Esophagus muscularis mucosa (tissue), 4 donors: ENCODE measurements at regions not wholly inside any gene's neighbourhood (a gene's known extent, or its start where the extent isn't known, plus 50 kb on each side); places are given as distances from the start of the nearest gene placed in this dataset.
A peak's percentile ranks its signal among the peaks of the same experiment; 100 is the strongest.
"Not testable (repeated sequence)": the region's sequence is repeated elsewhere in the genome, so short reads cannot be mapped to it uniquely, and the experiment has no call there.

ENCODE experiments used
- DNase-seq: peaks from one replicate; pipeline ENCODE4 v3.0.0-alpha.2; 2017; ENCODE audit errors: extremely low spot score
- H3K27ac ChIP-seq, 4 donors: fragments of 200-600 bp; sonication (generic); replicated peaks in 1 of 4; 1 replicate in 3 of 4; 2 replicates in 1 of 4; pipeline ENCODE4 v1.5.1; 2016 to 2019; ENCODE audit warnings: mild to moderate bottlenecking in 1 of 4
- H3K27me3 ChIP-seq, 4 donors: fragments of 200-600 bp; sonication (generic); one replicate each; pipeline versions ENCODE4 v1.5.1 to v1.6.0; 2016 to 2019
- H3K36me3 ChIP-seq, 4 donors: fragments of 200-600 bp; sonication (generic); one replicate each; pipeline ENCODE4 v1.5.1; 2016 to 2019
- H3K4me1 ChIP-seq, 4 donors: fragments of 200-600 bp; sonication (generic); one replicate each; pipeline ENCODE4 v1.5.1; 2016 to 2019
- H3K4me3 ChIP-seq, 4 donors: fragments of 200-600 bp; sonication (generic); 1 replicate in 2 of 4; 2 replicates in 2 of 4; pipeline ENCODE4 v1.5.1; 2016 to 2019; ENCODE audit warnings: mild to moderate bottlenecking in 4 of 4, moderate library complexity in 1 of 4
- H3K9me3 ChIP-seq, 4 donors: fragments of 200-600 bp; sonication (generic); 1 replicate in 3 of 4; 2 replicates in 1 of 4; pipeline ENCODE4 v1.5.1; 2016 to 2019
- EP300 ChIP-seq: sonication (generic); formaldehyde crosslinking; IDR thresholded peaks from one replicate; pipeline ENCODE4 v1.6.1; 2017; ENCODE audit warnings: antibody characterized with exemption
- POLR2A ChIP-seq: fragments of 450-650 bp; IDR thresholded peaks from one replicate; pipeline ENCODE4 v1.6.1; 2017; ENCODE audit warnings: antibody characterized with exemption, moderate library complexity, mild to moderate bottlenecking, low read depth
- POLR2AphosphoS5 ChIP-seq, 2 donors: sonication (generic); formaldehyde crosslinking; IDR thresholded peaks; one replicate each; pipeline ENCODE4 v1.6.1; 2017; ENCODE audit warnings: antibody characterized with exemption in 2 of 2
- WGBS: methylation state at CpG from one replicate; pipeline ENCODE4 v1.1.5; 2018; 5-methylcytosine and 5-hydroxymethylcytosine counted together
- intact Hi-C: fragments of 100-400 bp; cut with DNase I; formaldehyde crosslinking; loops from one replicate; pipeline ENCODE4 v1.15.1; 2023
- TF ChIP-seq, protein P1 (sequence below), 3 experiments: fragments of 200-600 bp in 2 of 3; fragments of 450-650 bp in 1 of 3; sonication (generic) in 2 of 3; IDR thresholded peaks; one replicate each; pipeline ENCODE4 v1.5.1; 2017 to 2019; ENCODE audit warnings: antibody characterized with exemption in 3 of 3, mild to moderate bottlenecking in 2 of 3, moderate library complexity in 1 of 3

DNA sequence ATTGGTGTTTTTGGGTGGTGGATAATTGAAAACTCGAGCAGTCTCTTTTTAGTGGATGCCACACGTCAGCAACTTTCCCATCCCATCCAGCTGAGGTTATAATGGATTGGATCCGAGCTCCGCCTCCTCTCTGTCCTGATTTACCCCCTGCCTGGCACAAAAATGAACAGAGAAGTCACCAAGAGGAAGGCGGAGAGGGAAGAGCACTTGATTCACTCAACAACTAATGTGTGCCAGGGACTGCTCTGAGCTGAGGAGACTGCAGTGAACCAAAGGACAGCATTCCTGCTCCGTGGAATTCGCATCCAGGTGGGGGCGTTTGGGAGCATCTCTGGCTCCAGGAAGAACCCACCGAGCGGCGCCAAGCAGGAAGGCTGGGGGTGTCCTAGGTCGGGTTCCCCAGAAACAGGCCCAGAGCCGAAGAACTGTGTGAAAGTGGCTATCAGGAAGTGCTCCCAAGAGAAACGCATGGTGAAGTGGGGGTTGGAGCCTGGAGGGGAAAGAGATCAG lies 95.8 kb upstream of the NAA20 start:
- TF ChIP-seq POLR2AphosphoS5 (IDR thresholded peaks at IDR 0.05): no peak
- TF ChIP-seq, protein P1, sequence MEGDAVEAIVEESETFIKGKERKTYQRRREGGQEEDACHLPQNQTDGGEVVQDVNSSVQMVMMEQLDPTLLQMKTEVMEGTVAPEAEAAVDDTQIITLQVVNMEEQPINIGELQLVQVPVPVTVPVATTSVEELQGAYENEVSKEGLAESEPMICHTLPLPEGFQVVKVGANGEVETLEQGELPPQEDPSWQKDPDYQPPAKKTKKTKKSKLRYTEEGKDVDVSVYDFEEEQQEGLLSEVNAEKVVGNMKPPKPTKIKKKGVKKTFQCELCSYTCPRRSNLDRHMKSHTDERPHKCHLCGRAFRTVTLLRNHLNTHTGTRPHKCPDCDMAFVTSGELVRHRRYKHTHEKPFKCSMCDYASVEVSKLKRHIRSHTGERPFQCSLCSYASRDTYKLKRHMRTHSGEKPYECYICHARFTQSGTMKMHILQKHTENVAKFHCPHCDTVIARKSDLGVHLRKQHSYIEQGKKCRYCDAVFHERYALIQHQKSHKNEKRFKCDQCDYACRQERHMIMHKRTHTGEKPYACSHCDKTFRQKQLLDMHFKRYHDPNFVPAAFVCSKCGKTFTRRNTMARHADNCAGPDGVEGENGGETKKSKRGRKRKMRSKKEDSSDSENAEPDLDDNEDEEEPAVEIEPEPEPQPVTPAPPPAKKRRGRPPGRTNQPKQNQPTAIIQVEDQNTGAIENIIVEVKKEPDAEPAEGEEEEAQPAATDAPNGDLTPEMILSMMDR (IDR thresholded peaks at IDR 0.05): no peak
- no peak for TF ChIP-seq POLR2A
- TF ChIP-seq EP300: no peak
- Histone ChIP-seq H3K36me3 (no peaks in the 10 kb centered on the region), H3K27ac (peak overlapping the region; percentile 6 to 26 (median 21)), H3K27me3 (no peaks in the 10 kb centered on the region), H3K4me3 (no peak overlapping the region), H3K4me1 (peaks cover 4 to 57% (median 39%) of the 10 kb centered on the region in 4 donors), H3K9me3 (no peaks in the 10 kb centered on the region)
- 75% methylated on average over 14 of the region's 14 CpGs for WGBS
- intact Hi-C loops: no loop called here
- no peak for DNase-seq

DNA sequence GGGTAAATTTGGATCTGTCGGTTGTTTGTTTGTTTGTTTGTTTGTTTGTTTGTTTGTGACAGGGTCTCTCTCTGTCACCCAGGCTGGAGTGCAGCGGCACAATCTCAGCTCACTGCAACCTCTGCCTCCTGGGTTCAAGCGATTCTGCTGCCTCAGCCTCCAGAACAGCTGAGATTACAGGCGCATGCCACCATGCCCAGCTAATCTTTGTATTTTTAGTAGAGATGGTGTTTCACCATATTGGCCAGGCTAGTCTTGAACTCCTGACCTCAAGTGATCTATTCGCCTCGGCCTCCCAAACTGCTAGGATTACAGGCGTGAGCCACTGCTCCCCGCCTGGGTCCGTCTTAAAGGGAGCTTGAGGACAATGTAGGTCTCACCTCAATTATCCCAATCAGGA lies 95.3 kb upstream of the NAA20 start:
- H3K27me3 ChIP-seq, H3K9me3 ChIP-seq, intact Hi-C loops, H3K36me3 ChIP-seq, H3K4me3 ChIP-seq, DNase-seq: not testable (repeated sequence)
- H3K4me1 ChIP-seq: peaks cover 4 to 55% (median 38%) of the 10 kb centered on the region in 4 donors
- 70% methylated on average over 9 of the region's 9 CpGs for WGBS
- peak overlapping the region; percentile 6 to 26 (median 21) for H3K27ac ChIP-seq

DNA sequence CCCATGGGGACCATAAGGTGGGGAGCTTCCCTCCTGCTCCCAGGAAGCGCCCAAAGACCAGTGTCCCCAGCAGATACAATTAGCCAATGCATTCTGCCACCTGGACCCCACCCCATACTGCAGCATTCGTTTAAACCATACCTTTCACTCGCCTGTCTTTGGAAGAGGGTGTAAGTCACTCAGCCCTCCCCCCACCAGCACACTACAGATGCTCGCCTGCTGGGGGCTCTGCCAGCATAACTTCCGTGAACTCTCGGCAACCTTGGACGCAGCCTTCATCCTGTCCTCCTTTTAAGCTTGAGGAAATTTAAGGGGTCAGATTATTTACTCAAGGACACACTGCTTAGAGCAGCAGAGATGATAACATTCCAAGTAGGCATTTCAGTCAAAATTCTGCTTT lies 94.4 kb upstream of the NAA20 start:
- H3K4me1 ChIP-seq: peaks cover 4 to 47% (median 32%) of the 10 kb centered on the region in 4 donors
- no peak overlapping the region for H3K4me3 ChIP-seq
- intact Hi-C loops: no loop called here
- WGBS: 83% methylated on average over 5 of the region's 7 CpGs
- DNase-seq: no peak
- H3K27ac ChIP-seq: no peak overlapping the region
- H3K27me3 ChIP-seq: no peaks in the 10 kb centered on the region
- TF ChIP-seq, protein P1 (IDR thresholded peaks at IDR 0.05): no peak
- TF ChIP-seq POLR2A (no peak), EP300 (no peak), POLR2AphosphoS5 (IDR thresholded peaks at IDR 0.05) (no peak)
- no peaks in the 10 kb centered on the region for H3K9me3 ChIP-seq
- H3K36me3 ChIP-seq: no peaks in the 10 kb centered on the region

DNA sequence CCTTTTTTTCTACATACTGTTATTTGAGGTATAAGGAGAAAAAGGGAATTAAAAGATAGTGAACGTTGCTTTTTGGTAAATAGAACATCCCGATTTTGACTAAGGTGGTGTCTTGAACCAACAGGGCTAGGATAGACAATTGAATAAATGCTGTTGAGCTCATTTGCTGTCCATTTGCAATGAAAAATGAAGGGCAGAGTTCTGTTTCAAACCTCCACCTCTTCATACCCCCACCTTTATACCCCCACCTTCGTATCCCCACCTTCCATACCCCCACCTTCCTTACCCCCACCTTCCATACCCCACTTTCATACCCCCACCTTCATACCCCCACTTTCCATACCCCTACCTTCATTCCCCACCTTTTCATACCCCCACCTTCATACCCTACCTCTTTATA lies 93.4 kb upstream of the NAA20 start:
- H3K36me3 ChIP-seq: no peaks in the 10 kb centered on the region
- intact Hi-C loops: no loop called here
- no peaks in the 10 kb centered on the region for H3K27me3 ChIP-seq
- TF ChIP-seq EP300 (no peak), POLR2AphosphoS5 (IDR thresholded peaks at IDR 0.05) (no peak), POLR2A (no peak)
- TF ChIP-seq, protein P1 (IDR thresholded peaks at IDR 0.05): no peak
- no peak for DNase-seq
- H3K27ac ChIP-seq: no peak overlapping the region
- 67% methylated on average over 3 of the region's 3 CpGs for WGBS
- H3K9me3 ChIP-seq: no peaks in the 10 kb centered on the region
- H3K4me3 ChIP-seq: no peak overlapping the region
- peaks cover 10 to 45% (median 34%) of the 10 kb centered on the region in 4 donors for H3K4me1 ChIP-seq

DNA sequence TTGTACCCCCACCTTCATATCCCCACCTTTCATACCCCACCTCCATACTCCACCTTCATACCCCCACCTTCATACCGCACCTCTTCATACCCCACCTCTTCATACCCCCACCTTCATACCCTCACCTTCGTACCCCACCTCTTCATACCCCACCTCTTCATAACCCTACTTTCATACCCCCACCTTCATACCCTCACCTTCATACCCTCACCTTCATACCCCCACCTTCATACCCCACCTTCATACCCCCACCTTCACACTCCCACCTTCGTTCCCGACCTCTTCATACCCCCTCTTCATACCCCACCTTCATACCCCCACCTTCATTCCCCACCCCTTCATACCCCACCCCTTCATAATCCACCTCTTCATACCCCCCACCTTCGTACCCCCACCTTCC lies 92.9 kb upstream of the NAA20 start:
- Histone ChIP-seq H3K9me3 (no peaks in the 10 kb centered on the region), H3K27ac (no peak overlapping the region), H3K4me3 (no peak overlapping the region), H3K27me3 (no peaks in the 10 kb centered on the region), H3K4me1 (peaks cover 12 to 45% (median 34%) of the 10 kb centered on the region in 4 donors), H3K36me3 (no peaks in the 10 kb centered on the region)
- intact Hi-C loops: no loop called here
- TF ChIP-seq POLR2A (no peak), EP300 (no peak), POLR2AphosphoS5 (IDR thresholded peaks at IDR 0.05) (no peak)
- TF ChIP-seq, protein P1 (IDR thresholded peaks at IDR 0.05): no peak
- DNase-seq: no peak
- WGBS: 53% methylated on average over 3 of the region's 5 CpGs
